ENCODE measurements at regions not wholly inside any gene's neighbourhood (a gene's known extent, or its start where the extent isn't known, plus 50 kb on each side); places are given as distances from the start of the nearest gene placed in this dataset.

GRCh38 chr10:128994598-128995143, 472.4 kb upstream of the MGMT start:
- H3K27ac ChIP-seq (ENCODE audit: low read depth, low read length) = no peak overlapping the region
- H3K4me3 ChIP-seq (ENCODE audit: low read length in 3 of 3) = no peak overlapping the region
- no peaks in the 10 kb centered on the region for H3K36me3 ChIP-seq (ENCODE audit: control insufficient read depth in 3 of 3, insufficient read depth in 3 of 3, low read length in 3 of 3)
- no peaks in the 10 kb centered on the region for H3K4me1 ChIP-seq (ENCODE audit: control insufficient read depth in 3 of 3, insufficient read depth in 3 of 3, low read length in 3 of 3)
- H3K27me3 ChIP-seq (ENCODE audit: control insufficient read depth in 3 of 3, insufficient read depth in 3 of 3, low read length in 3 of 3) = peaks cover 0 to 3% (median 0%) of the 10 kb centered on the region in 3 donors
- no peaks in the 10 kb centered on the region for H3K9me3 ChIP-seq (ENCODE audit: control insufficient read depth in 3 of 3, low read length in 3 of 3)
- H3K9ac ChIP-seq (ENCODE audit: low read depth in 1 of 3, low read length in 3 of 3) = no peak overlapping the region

- Histone ChIP-seq H3K36me3 (ENCODE audit: control insufficient read depth in 3 of 3, insufficient read depth in 3 of 3, low read length in 3 of 3) (no peaks in the 10 kb centered on the region), H3K27ac (ENCODE audit: low read depth, low read length) (no peak overlapping the region), H3K4me1 (ENCODE audit: control insufficient read depth in 3 of 3, insufficient read depth in 3 of 3, low read length in 3 of 3) (no peaks in the 10 kb centered on the region), H3K9me3 (ENCODE audit: control insufficient read depth in 3 of 3, low read length in 3 of 3) (no peaks in the 10 kb centered on the region), H3K4me3 (ENCODE audit: low read length in 3 of 3) (no peak overlapping the region), H3K9ac (ENCODE audit: low read depth in 1 of 3, low read length in 3 of 3) (no peak overlapping the region), H3K27me3 (ENCODE audit: control insufficient read depth in 3 of 3, insufficient read depth in 3 of 3, low read length in 3 of 3) (peaks cover 0 to 3% (median 0%) of the 10 kb centered on the region in 3 donors)
Measured at GRCh38 chr10:128995676-128996075, 471.4 kb upstream of the MGMT start.

- H3K4me3 ChIP-seq (ENCODE audit: low read length in 3 of 3) = no peak overlapping the region
- peaks cover 0 to 3% (median 0%) of the 10 kb centered on the region in 3 donors for H3K27me3 ChIP-seq (ENCODE audit: control insufficient read depth in 3 of 3, insufficient read depth in 3 of 3, low read length in 3 of 3)
- no peaks in the 10 kb centered on the region for H3K9me3 ChIP-seq (ENCODE audit: control insufficient read depth in 3 of 3, low read length in 3 of 3)
Measured at GRCh38 chr10:128996092-128996491, 470.9 kb upstream of the MGMT start.

GRCh38 chr10:128998101-128998805, 468.8 kb upstream of the MGMT start:
- no peak overlapping the region for H3K4me3 ChIP-seq (ENCODE audit: low read length in 3 of 3)

More at GRCh38 chr10:128996092-128996491, 470.9 kb upstream of the MGMT start:
- H3K27ac ChIP-seq (ENCODE audit: low read depth, low read length) = no peak overlapping the region
- H3K9ac ChIP-seq (ENCODE audit: low read depth in 1 of 3, low read length in 3 of 3) = no peak overlapping the region
- H3K36me3 ChIP-seq (ENCODE audit: control insufficient read depth in 3 of 3, insufficient read depth in 3 of 3, low read length in 3 of 3) = no peaks in the 10 kb centered on the region
- H3K4me1 ChIP-seq (ENCODE audit: control insufficient read depth in 3 of 3, insufficient read depth in 3 of 3, low read length in 3 of 3) = no peaks in the 10 kb centered on the region

GRCh38 chr10:129004398-129004797, 462.6 kb upstream of the MGMT start:
- H3K9ac ChIP-seq (ENCODE audit: low read depth in 1 of 3, low read length in 3 of 3) = no peak overlapping the region
- H3K9me3 ChIP-seq (ENCODE audit: control insufficient read depth in 3 of 3, low read length in 3 of 3) = peaks cover 0 to 2% (median 2%) of the 10 kb centered on the region in 3 donors
- H3K4me3 ChIP-seq (ENCODE audit: low read length in 3 of 3) = no peak overlapping the region
- H3K36me3 ChIP-seq (ENCODE audit: control insufficient read depth in 3 of 3, insufficient read depth in 3 of 3, low read length in 3 of 3) = no peaks in the 10 kb centered on the region
- peaks cover 0 to 2% (median 0%) of the 10 kb centered on the region in 3 donors for H3K4me1 ChIP-seq (ENCODE audit: control insufficient read depth in 3 of 3, insufficient read depth in 3 of 3, low read length in 3 of 3)
- H3K27me3 ChIP-seq (ENCODE audit: control insufficient read depth in 3 of 3, insufficient read depth in 3 of 3, low read length in 3 of 3) = peaks cover 0 to 4% (median 0%) of the 10 kb centered on the region in 3 donors
- H3K27ac ChIP-seq (ENCODE audit: low read depth, low read length) = no peak overlapping the region

More at GRCh38 chr10:128998101-128998805, 468.8 kb upstream of the MGMT start:
- H3K9ac ChIP-seq (ENCODE audit: low read depth in 1 of 3, low read length in 3 of 3) = no peak overlapping the region
- H3K4me1 ChIP-seq (ENCODE audit: control insufficient read depth in 3 of 3, insufficient read depth in 3 of 3, low read length in 3 of 3) = no peaks in the 10 kb centered on the region
- no peak overlapping the region for H3K27ac ChIP-seq (ENCODE audit: low read depth, low read length)
- peaks cover 0 to 3% (median 0%) of the 10 kb centered on the region in 3 donors for H3K27me3 ChIP-seq (ENCODE audit: control insufficient read depth in 3 of 3, insufficient read depth in 3 of 3, low read length in 3 of 3)
- no peaks in the 10 kb centered on the region for H3K9me3 ChIP-seq (ENCODE audit: control insufficient read depth in 3 of 3, low read length in 3 of 3)
- no peaks in the 10 kb centered on the region for H3K36me3 ChIP-seq (ENCODE audit: control insufficient read depth in 3 of 3, insufficient read depth in 3 of 3, low read length in 3 of 3)

- H3K36me3 ChIP-seq (ENCODE audit: control insufficient read depth in 3 of 3, insufficient read depth in 3 of 3, low read length in 3 of 3) = no peaks in the 10 kb centered on the region
- H3K4me3 ChIP-seq (ENCODE audit: low read length in 3 of 3) = no peak overlapping the region
- H3K27me3 ChIP-seq (ENCODE audit: control insufficient read depth in 3 of 3, insufficient read depth in 3 of 3, low read length in 3 of 3) = peaks cover 0 to 4% (median 0%) of the 10 kb centered on the region in 3 donors
- H3K9ac ChIP-seq (ENCODE audit: low read depth in 1 of 3, low read length in 3 of 3) = no peak overlapping the region
- no peak overlapping the region for H3K27ac ChIP-seq (ENCODE audit: low read depth, low read length)
- H3K9me3 ChIP-seq (ENCODE audit: control insufficient read depth in 3 of 3, low read length in 3 of 3) = peaks cover 0 to 2% (median 2%) of the 10 kb centered on the region in 3 donors
- peaks cover 0 to 2% (median 0%) of the 10 kb centered on the region in 3 donors for H3K4me1 ChIP-seq (ENCODE audit: control insufficient read depth in 3 of 3, insufficient read depth in 3 of 3, low read length in 3 of 3)
Measured at GRCh38 chr10:129005080-129005479, 462.0 kb upstream of the MGMT start.

GRCh38 chr10:129005804-129006203, 461.2 kb upstream of the MGMT start:
- H3K27me3 ChIP-seq (ENCODE audit: control insufficient read depth in 3 of 3, insufficient read depth in 3 of 3, low read length in 3 of 3) = peaks cover 0 to 4% (median 0%) of the 10 kb centered on the region in 3 donors
- H3K9ac ChIP-seq (ENCODE audit: low read depth in 1 of 3, low read length in 3 of 3) = no peak overlapping the region
- no peaks in the 10 kb centered on the region for H3K36me3 ChIP-seq (ENCODE audit: control insufficient read depth in 3 of 3, insufficient read depth in 3 of 3, low read length in 3 of 3)
- peaks cover 0 to 2% (median 0%) of the 10 kb centered on the region in 3 donors for H3K4me1 ChIP-seq (ENCODE audit: control insufficient read depth in 3 of 3, insufficient read depth in 3 of 3, low read length in 3 of 3)
- H3K4me3 ChIP-seq (ENCODE audit: low read length in 3 of 3) = no peak overlapping the region
- peaks cover 0 to 2% (median 2%) of the 10 kb centered on the region in 3 donors for H3K9me3 ChIP-seq (ENCODE audit: control insufficient read depth in 3 of 3, low read length in 3 of 3)
- no peak overlapping the region for H3K27ac ChIP-seq (ENCODE audit: low read depth, low read length)

GRCh38 chr10:129018511-129018910, 448.5 kb upstream of the MGMT start:
- Histone ChIP-seq H3K36me3 (ENCODE audit: control insufficient read depth in 3 of 3, insufficient read depth in 3 of 3, low read length in 3 of 3) (no peaks in the 10 kb centered on the region), H3K9ac (ENCODE audit: low read depth in 1 of 3, low read length in 3 of 3) (no peak overlapping the region), H3K4me3 (ENCODE audit: low read length in 3 of 3) (no peak overlapping the region), H3K4me1 (ENCODE audit: control insufficient read depth in 3 of 3, insufficient read depth in 3 of 3, low read length in 3 of 3) (peaks cover 6 to 16% (median 8%) of the 10 kb centered on the region in 3 donors), H3K27me3 (ENCODE audit: control insufficient read depth in 3 of 3, insufficient read depth in 3 of 3, low read length in 3 of 3) (peaks cover 0 to 9% (median 6%) of the 10 kb centered on the region in 3 donors), H3K27ac (ENCODE audit: low read depth, low read length) (no peak overlapping the region), H3K9me3 (ENCODE audit: control insufficient read depth in 3 of 3, low read length in 3 of 3) (no peaks in the 10 kb centered on the region)

GRCh38 chr10:129020651-129021330, 446.2 kb upstream of the MGMT start:
- H3K4me1 ChIP-seq (ENCODE audit: control insufficient read depth in 3 of 3, insufficient read depth in 3 of 3, low read length in 3 of 3) = peaks cover 6 to 16% (median 8%) of the 10 kb centered on the region in 3 donors
- no peak overlapping the region for H3K9ac ChIP-seq (ENCODE audit: low read depth in 1 of 3, low read length in 3 of 3)
- H3K4me3 ChIP-seq (ENCODE audit: low read length in 3 of 3) = no peak overlapping the region
- no peaks in the 10 kb centered on the region for H3K9me3 ChIP-seq (ENCODE audit: control insufficient read depth in 3 of 3, low read length in 3 of 3)
- peaks cover 0 to 15% (median 12%) of the 10 kb centered on the region in 3 donors for H3K27me3 ChIP-seq (ENCODE audit: control insufficient read depth in 3 of 3, insufficient read depth in 3 of 3, low read length in 3 of 3)
- H3K36me3 ChIP-seq (ENCODE audit: control insufficient read depth in 3 of 3, insufficient read depth in 3 of 3, low read length in 3 of 3) = no peaks in the 10 kb centered on the region
- no peak overlapping the region for H3K27ac ChIP-seq (ENCODE audit: low read depth, low read length)

Measured in skeletal muscle tissue (tissue), 3 donors.